ENCODE measurements at regions not wholly inside any gene's neighbourhood (a gene's known extent, or its start where the extent isn't known, plus 50 kb on each side); places are given as distances from the start of the nearest gene placed in this dataset.
A peak's percentile ranks its signal among the peaks of the same experiment; 100 is the strongest.

DNA sequence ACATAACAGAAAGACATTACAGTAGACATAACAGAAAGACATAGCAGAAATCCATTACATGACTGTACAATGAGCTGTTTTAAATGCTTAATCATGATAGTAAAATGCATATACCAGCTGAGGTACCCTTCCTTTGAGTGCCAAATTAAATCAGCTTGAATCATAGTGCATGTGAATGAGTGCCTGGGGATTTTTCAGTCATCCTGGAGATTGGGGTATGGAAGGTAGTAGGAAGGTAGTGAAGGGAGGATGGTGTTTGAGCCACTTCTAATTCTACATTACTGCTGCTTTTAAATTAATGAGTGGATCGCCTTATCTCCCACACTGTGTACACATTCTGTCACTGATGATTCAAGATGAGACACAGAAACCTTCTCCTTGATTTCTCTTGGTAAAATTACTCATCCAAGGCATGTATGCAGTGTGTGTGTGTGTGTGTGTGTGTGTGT, 534.2 kb downstream of the LRFN5 start:
- intact Hi-C loops (cut with DNase I): no loop called here
- DNase-seq: no peak

DNA sequence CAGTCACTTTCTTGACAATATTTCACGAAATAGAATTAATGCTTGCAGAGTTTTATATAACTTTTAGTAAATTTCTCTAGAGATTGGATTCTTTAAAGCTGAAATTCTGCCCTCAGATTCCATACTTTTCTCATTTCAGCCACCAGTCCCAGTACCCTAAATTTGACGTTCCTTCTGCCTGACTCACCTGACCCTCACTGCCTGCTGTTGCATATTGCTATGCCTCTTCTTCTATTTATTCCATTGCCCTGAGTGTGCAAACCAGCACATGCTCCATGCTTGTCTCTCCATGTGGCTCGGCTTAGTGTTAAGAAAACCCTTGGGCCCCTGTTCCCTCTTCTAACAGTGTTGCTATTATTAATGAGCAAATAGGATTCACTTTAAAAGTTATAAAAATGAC, 533.3 kb downstream of the LRFN5 start:
- no peak for DNase-seq
- intact Hi-C loops (cut with DNase I): no loop called here

DNA sequence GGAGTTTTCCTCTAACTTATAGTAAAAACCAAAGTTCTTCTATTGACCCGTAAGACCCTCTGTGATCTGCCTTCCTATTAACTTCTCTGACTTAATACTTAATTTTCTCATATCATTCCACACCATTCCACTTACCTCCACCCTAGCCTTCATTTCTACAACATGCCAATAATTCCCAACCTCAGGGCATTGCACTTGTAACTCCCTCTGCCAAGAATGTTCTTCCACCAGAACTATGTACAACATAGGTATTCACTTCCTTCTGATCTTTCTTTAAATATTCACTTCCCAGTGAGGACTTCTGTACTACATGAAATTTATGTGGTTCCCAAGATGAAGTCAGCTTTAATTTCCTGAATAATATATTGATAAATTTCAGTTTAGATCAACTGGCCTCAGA, 531.7 kb downstream of the LRFN5 start:
- intact Hi-C loops (cut with DNase I): no loop called here
- DNase-seq: no peak

DNA sequence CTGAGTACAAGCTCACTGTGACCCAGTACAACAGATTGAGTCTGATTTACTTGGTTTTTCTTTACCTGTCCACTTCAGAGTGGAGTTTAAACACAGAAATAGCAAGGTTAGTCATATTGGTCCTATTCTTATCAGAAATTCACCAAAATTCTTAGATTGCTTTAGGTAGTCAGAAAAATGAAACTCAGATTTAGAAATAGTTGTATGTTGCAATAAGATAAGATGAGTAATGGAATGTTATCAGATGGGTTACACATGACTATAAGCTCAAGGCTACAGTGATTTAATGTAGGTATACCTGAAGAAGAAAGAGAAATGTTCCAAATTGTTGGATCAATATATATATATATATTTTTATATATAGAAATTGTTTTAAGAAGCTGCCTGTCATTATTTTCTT, 524.1 kb downstream of the LRFN5 start:
- intact Hi-C loops (cut with DNase I): no loop called here
- no peak for DNase-seq

DNA sequence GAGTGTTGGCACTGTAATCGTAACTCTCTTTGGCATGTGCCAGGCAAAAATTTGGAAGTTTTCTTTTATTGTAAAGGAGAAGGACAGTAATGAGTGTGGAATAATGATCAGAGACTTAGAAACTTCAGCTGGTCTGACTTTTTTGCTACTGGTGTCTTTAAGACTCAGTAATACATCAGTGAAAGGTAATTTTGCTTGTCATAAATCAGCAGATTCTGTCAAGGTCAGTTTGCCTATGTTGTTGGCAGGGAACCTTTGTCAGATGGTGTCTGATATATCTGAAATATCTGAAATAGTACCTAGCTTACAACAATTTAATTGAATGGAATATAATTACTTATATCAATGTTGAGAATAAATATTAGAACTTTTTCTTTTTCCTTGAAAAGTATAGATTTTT, 516.9 kb downstream of the LRFN5 start:
- no peak for DNase-seq
- intact Hi-C loops (cut with DNase I): no loop called here

DNA sequence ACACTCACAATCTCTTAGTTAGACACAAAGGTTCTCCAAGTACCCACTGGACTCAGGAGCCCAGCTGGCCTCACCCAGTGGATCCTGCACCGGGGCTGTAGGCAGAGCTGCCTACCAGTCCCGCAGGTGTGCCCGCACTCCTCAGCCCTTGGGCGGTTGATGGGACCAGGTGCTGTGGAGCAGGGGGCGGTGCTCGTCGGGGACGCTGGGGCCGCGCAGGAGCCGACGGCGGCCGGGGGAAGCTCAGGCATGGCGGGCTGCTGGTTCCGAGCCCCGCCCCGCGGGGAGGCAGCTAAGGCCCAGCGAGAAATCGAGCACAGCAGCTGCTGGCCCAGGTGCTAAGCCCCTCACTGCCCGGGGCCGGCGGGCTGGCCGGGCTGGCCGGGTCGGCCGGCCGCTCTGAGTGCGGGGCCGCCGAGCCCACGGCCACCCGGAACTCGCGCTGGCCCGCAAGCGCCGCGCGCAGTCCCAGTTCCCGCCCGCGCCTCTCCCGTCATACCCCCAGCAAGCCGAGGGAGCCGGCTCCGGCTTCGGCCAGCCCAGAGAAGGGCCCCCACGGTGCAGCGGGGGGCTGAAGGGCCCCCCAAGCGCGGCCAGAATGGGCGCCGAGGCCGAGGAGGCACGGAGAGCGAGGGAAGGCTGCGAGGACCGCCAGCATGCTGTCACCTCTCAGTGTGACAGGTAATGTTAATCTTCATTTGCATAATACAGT, 506.8 kb downstream of the LRFN5 start:
- intact Hi-C loops (cut with DNase I): no loop called here
- DNase-seq: no peak

DNA sequence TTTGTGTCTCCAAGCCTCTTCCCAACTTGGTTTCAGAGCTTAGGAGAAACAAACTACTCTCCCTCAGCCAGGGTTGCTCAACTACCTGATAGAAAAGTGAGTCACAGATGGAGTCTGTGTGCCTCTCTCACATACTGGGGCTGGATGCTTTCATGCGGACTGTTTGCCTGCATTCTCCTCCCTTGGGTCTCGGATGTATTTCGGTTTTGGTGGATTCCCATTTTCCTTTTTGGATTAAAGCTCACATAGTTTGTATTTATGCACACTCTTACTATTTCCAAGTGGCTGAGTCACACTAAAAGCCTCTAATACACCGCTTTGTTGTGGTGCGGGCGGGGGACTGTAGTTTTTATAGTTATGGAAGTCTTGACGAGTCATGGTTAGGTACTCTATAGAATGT, 505.4 kb downstream of the LRFN5 start:
- intact Hi-C loops (cut with DNase I): no loop called here
- DNase-seq: no peak

DNA sequence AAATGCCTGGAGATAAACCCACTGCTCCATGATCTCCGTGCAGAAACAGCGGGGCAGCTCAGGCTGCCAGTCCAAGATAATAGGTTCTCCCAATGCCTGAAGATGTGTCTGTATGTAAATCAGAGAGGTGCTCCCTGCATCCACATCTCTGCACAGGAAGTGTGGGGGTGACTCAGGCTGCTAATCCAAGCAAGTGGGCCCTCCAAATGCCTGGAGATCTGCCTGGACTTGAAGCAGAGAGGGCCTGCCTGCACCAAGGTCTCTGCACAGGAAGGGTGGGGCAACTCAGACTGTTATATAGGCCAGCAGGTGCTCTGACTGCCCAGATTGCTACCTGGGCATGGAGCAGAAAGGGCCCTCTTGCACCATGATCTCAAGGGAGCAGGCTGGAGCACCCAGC, 504.7 kb downstream of the LRFN5 start:
- no peak for DNase-seq
- intact Hi-C loops (cut with DNase I): no loop called here

DNA sequence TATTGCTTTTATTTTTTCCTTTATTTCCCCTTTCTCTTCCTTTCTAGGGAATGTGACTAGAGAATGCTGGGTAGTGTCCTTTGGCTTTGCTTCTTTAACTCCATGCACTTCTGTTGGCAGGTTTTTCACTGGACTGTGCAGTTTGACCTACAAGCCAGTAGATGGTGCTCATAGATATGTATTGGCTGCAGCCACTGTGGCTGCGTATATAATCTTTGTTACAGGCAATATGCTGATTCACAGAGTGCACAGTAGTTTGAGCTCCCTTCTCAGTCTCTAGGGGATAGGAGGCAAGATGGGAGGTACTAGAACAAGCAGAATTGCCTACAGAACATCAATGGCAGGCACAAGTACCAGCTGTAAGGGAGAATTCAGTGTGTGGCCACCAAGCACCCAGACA, 503.5 kb downstream of the LRFN5 start:
- DNase-seq: no peak
- intact Hi-C loops (cut with DNase I): no loop called here

DNA sequence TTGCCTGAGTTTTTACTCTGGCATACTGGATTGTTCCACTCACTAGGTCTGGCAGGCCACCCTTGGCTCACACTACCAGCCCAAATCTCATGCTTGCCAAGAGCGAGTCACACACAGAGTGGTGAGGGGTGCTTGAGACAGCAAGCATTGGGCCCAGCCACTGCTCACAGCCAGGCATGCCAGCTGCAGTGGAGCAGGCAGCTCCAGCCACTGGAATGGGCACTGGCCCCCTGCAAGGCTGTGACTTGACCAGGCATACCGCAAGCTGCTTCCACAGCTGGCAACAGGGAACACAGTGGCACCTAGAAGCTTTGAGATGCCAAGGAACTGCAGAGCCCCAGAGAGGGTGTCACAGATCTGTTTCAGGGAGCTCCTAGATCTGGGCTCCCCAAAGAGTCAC, 488.5 kb downstream of the LRFN5 start:
- intact Hi-C loops (cut with DNase I): no loop called here
- peak in 1 of 42 donors; percentile 33 for DNase-seq

DNA sequence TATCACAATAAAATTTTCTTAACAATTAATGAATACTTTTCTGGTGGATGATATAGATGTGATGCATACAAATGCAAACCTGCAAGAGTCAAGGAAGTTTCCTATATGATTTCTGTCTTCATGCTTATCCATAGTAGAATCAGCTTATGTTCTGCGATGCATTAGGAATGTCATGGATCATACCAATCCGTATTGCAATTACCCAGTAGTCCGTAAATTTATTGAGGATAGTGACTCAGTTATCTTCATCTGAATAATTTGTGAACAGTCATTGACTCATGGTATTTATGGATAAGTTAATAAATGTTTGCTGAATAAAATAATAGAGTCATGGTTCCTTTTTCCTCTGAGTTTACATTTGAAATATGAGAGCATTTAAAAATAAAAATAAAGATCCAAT, 483.4 kb downstream of the LRFN5 start:
- DNase-seq: no peak
- intact Hi-C loops (cut with DNase I): no loop called here

DNA sequence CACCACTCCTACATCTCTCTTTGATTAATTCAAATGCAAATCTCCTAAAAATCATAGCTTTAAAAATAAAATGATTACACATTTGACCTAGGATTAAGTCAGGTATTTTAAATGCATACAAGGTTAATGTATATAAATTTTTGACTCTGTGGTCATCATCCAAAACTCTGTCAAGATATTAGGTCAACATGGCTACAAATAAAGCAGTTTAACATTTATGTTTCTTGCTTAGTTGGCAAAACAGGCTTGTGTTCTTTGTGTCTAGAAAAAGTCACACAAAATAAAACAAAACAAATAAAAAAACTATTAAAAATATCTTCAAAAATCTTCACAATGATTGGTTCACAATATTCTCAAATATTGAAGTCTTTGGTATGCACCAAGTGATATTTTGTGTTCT, 473.2 kb downstream of the LRFN5 start:
- intact Hi-C loops (cut with DNase I): no loop called here
- DNase-seq: no peak

DNA sequence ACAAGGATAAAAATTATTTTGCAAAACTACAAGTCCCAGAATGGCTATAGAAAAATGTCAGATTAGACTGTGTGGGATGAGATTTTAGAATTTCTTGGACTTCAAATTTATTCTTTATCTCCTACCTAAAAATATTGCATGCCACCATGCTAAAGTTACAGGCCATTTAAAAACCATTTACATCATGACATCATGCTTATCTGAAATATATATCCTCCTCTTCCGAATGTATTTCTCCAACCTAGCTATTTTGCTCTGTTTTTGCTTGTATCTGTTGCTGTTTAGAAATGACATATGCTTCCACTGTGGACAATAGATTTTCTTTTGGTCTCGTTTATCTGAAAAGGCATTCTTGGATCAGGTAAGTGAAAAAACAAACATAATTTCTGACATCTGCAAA, 471.7 kb downstream of the LRFN5 start:
- DNase-seq: no peak
- intact Hi-C loops (cut with DNase I): no loop called here

DNA sequence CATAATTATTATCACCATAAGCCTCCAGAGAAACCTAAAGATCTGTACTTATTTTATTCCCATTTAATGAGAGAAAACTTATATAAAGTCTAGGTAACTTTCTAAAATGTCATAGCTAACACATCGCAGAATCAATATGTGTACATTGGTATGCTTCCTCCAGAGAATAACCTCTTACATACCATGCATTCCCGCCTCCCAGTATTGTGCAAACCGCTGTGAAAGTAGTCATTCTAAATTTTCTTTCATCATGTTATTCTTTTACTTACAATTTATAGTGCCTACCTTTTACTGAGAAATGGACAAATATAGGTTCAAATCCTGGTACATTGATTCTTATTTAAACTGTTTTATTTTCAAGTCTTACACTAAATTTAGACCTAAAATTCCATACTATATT, 463.4 kb downstream of the LRFN5 start:
- intact Hi-C loops (cut with DNase I): no loop called here
- DNase-seq: no peak

DNA sequence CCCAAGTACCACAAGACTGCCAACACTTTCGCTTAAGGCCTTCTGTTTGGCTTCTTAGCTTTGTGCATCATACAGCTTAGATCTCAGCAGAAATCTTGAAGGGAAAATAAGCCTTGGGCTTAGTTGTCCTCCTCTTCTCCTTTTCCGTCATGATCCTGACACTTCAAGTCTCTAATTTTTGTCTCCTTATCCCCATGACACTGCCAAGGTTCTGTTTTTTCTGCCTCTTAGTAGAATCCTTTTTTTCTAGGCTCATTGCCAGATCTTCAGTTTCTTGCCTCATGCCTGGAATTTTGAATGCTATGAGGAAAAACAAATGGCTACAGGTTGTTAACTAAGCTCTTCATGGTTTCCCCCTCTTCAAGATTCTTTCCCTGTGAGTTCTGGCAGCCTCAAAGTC, 450.4 kb downstream of the LRFN5 start:
- no peak for DNase-seq
- intact Hi-C loops (cut with DNase I): no loop called here

DNA sequence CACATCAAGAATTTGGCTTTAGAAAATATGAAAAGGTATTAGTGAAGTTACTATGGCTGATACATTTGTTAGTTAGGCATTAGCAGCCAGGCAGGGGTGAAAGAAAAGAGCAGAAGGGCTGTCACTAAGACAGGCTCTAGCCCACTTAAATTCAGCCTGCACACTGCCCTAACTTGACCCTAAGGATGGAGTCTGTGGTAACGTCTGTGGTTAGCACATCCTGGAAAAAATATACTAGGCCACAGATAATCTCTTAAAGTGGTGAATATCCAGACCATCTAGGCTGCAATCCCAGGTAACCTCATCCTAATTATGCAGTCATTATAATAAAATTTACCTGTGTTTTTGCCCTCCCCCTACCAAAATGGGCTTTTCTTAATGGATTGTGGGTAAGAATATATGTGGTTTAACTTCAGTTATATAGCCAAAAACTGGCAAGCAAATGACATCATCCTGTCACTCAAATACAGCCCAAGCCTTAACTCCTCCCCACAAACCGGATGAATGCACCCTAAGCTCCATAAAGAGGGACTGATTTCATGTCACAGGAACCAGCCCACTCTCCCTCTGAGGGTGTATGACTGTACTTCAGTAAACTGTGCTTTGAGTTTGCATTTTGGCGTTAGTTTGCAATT, 440.9 kb downstream of the LRFN5 start:
- intact Hi-C loops (cut with DNase I): no loop called here
- DNase-seq: no peak

DNA sequence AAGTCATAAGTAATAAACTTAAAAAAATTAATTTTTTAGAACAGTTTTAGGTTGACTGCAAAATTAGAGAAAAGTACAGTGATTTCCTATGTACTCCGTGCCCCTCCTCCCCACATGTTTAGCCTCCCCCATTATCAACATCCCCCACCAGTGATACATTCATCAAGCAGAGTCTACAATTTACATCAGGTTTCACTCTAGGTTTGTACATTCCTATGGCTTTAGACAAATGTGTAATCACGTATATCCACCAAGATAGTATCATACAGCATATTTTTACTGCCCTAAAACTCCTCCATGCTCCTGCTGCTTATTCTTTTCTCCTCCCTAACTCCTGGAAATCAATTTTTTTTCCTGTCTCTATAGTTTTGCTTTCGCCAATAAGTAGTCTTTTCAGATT, 438.7 kb downstream of the LRFN5 start:
- DNase-seq: no peak
- intact Hi-C loops (cut with DNase I): no loop called here

DNA sequence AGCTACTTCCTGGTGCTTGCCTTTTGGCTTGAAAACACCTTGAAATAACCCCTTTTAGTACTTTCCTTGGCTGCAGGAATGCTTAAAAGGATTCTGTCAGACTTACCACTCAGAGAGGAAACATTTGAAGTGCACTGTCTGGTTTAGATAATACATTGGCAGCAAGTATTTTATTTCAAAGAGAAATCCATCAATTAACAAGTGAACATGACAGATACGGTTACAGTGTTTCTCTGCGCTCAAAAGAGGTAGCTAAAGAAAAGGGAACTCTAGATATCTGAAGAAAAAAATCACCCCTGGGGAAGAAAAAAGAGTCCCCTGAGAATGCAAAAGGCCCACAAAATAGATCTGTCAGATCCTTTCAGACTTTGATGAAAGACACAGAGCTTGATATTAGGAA, 421.9 kb downstream of the LRFN5 start:
- intact Hi-C loops (cut with DNase I): no loop called here
- no peak for DNase-seq

DNA sequence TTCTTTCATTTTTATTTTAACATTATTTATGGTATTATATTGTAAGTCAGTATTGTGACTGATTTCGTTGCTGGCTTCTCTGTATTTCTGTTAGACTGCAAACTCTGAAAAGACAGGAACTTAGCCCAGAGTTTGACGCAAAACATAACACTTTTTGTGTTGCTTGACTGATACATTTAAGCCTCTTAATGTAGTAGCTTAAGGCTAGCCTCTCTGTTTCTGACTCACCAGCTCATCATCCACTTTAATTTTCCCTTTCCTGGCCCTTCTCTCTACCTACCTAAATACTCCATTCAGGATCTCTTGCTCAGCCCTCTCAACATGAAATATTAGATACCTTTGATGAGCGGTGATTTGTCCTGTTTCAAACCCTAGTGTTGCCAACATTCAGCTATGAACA, 420.6 kb downstream of the LRFN5 start:
- intact Hi-C loops (cut with DNase I): no loop called here
- DNase-seq: no peak

DNA sequence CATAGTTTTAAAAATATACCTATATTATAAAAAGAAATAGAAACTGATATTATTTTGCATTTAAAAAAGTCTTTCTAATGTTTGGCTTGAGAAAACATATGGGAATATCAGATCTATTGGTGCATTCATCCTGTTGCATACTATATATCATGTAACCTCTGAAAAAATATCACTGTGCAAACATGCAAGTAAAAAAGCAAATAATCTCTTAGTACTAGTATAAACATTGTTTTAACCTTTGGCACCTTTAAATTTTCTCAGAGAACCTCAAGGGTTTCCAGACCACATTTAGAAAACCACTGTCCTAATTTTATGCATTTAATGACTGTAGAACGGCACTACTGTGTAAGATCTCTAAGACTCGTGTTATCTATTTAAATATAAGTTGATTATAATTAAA, 416.8 kb downstream of the LRFN5 start:
- intact Hi-C loops (cut with DNase I): no loop called here
- DNase-seq: no peak

DNA sequence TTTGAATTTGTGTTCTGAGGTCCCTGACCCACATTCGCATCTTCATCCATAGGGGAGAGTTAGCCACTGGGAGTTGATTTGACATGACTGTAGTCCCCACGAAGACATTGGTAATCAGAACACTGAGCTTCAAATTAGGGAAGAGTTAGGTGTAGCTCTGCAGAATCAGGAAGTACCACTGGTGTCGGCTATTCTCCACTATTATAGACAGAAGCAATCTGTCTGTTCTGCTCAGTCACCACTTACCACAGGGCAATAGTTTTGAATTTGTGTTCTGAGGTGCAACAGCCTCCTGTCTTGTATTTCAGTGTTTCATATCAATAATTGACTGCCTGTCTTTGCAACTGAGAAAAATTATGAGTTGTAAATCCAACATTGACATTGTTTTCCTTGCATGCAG, 407.6 kb downstream of the LRFN5 start:
- intact Hi-C loops (cut with DNase I): no loop called here
- no peak for DNase-seq

Data from head of caudate nucleus (tissue), 42 donors.